ENCODE measurements at regions not wholly inside any gene's neighbourhood (a gene's known extent, or its start where the extent isn't known, plus 50 kb on each side); places are given as distances from the start of the nearest gene placed in this dataset.

GRCh38 chr4:26806331-26806730, 54.3 kb upstream of the STIM2 start:
- FAIRE-seq (no peak), DNase-seq (ENCODE audit: insufficient read length, low spot score) (no peak)
- TF ChIP-seq PAX5 (IDR thresholded peaks at IDR 0.05; ENCODE audit: insufficient read depth, low read length, severe bottlenecking) (no peak), POU2F2 (IDR thresholded peaks at IDR 0.05; ENCODE audit: low read depth, low read length) (no peak), POLR2AphosphoS5 (IDR thresholded peaks at IDR 0.05; ENCODE audit: low read depth, low read length) (no peak), TAF1 (IDR thresholded peaks at IDR 0.05; ENCODE audit: low read depth, low read length) (no peak), POLR2A (IDR thresholded peaks at IDR 0.05; ENCODE audit: low read depth, low read length) (no peak), SPI1 (IDR thresholded peaks at IDR 0.05; ENCODE audit: low read depth, low read length) (no peak)

- no peak for FAIRE-seq
- no peak for DNase-seq (ENCODE audit: insufficient read length, low spot score)
- peak; percentile 32 for TF ChIP-seq SPI1 (IDR thresholded peaks at IDR 0.05; ENCODE audit: low read depth, low read length)
- no peak for TF ChIP-seq POU2F2 (IDR thresholded peaks at IDR 0.05; ENCODE audit: low read depth, low read length)
Measured at GRCh38 chr4:26807330-26807729, 53.3 kb upstream of the STIM2 start.

- no peak for FAIRE-seq
- TF ChIP-seq TAF1 (IDR thresholded peaks at IDR 0.05; ENCODE audit: low read depth, low read length) = no peak
- no peak for TF ChIP-seq SPI1 (IDR thresholded peaks at IDR 0.05; ENCODE audit: low read depth, low read length)
- TF ChIP-seq POLR2AphosphoS5 (IDR thresholded peaks at IDR 0.05; ENCODE audit: low read depth, low read length) = no peak
- no peak for TF ChIP-seq POU2F2 (IDR thresholded peaks at IDR 0.05; ENCODE audit: low read depth, low read length)
- TF ChIP-seq PAX5 (IDR thresholded peaks at IDR 0.05; ENCODE audit: insufficient read depth, low read length, severe bottlenecking) = no peak
- TF ChIP-seq POLR2A (IDR thresholded peaks at IDR 0.05; ENCODE audit: low read depth, low read length) = no peak
- no peak for DNase-seq (ENCODE audit: insufficient read length, low spot score)
Measured at GRCh38 chr4:26809811-26810210, 50.8 kb upstream of the STIM2 start.
